ENCODE measurements at regions not wholly inside any gene's neighbourhood (a gene's known extent, or its start where the extent isn't known, plus 50 kb on each side); places are given as distances from the start of the nearest gene placed in this dataset.

GRCh38 chr2:199025146-199025545 is 432.6 kb downstream of the SATB2 start:
- DNase-seq (ENCODE audit: low read depth): no peak

- no peak for DNase-seq (ENCODE audit: low read depth)
Measured at GRCh38 chr2:199024224-199024623, 433.5 kb downstream of the SATB2 start.

DNA sequence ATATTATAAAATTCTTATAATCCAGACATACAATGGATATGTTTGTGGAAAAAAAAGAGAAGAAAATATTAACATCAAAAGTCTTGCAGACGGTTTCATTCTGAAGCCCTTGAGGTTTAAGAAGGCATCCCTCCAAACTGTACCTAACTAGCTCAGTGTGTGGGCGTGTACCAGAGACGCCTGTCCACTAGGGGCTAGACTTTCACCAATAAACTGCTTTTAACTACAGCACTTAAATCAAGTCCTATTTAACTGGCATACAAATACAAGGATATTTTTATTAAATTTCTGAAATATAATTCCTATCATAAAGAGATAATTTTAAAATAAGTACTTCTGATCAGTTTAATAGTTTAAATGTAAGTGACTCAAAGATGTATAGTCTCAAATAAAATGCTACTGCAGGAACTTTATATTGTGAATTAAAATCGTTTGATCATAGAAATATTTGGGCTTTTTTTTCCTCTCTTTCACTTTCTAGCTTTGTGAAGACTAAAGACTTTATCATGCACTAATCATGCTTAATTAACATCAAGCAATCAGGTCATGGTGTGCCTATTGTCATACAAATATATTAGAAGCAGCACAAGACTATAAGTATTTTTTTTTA is 437.7 kb downstream of the SATB2 start:
- peak; percentile 23 for DNase-seq (ENCODE audit: low read depth)

- DNase-seq (ENCODE audit: low read depth): peak; percentile 11
Measured at GRCh38 chr2:199018826-199019225, 438.9 kb downstream of the SATB2 start.

GRCh38 chr2:199015072-199015471 is 442.7 kb downstream of the SATB2 start:
- no peak for DNase-seq (ENCODE audit: low read depth)

GRCh38 chr2:199014226-199014625 is 443.5 kb downstream of the SATB2 start:
- no peak for DNase-seq (ENCODE audit: low read depth)

DNA sequence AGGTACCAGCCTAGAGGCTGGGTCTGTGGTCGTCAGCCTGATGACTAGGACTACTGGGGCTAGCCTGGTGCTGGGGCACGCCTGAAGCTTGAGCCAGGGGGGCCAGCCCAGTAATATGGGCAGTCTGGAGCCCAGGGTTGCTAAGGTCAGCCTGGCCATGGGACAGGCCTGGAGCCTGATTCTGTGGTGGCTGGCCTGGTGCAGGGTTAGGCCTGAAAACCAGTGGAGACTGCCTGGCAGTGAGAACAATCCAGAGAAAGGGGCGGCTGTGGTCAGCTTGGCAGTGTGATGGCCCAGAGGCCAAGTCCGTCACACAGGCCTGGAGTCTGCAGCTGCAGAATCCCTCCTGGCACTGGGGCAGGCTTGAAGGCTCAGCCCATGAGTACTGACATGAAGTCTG is 445.8 kb downstream of the SATB2 start:
- no peak for DNase-seq (ENCODE audit: low read depth)

DNA sequence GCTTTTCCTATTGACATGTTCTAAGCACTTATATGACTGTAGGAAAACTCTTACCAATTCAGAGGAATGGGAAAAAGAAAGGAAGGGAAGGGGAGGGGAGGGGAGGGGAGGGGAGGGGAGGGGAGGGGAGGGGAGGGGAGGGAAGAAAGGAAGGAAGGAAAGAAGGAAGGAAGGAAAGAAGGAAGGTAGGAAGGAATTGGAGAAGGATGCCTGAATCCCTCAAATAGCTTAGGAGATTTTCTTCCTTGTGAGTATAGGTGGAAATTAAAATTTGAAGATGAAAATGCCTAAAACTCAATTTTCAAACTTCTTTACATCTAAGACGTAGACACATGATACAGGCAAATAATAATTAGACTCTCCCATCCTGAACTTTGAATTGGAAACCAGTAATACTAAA is 463.1 kb downstream of the SATB2 start:
- DNase-seq (ENCODE audit: low read depth): no peak

- peak; percentile 9 for DNase-seq (ENCODE audit: low read depth)
Measured at GRCh38 chr2:198991431-198991830, 466.3 kb downstream of the SATB2 start.

GRCh38 chr2:198975779-198976178 is 482.0 kb downstream of the SATB2 start:
- DNase-seq (ENCODE audit: low read depth): no peak

DNA sequence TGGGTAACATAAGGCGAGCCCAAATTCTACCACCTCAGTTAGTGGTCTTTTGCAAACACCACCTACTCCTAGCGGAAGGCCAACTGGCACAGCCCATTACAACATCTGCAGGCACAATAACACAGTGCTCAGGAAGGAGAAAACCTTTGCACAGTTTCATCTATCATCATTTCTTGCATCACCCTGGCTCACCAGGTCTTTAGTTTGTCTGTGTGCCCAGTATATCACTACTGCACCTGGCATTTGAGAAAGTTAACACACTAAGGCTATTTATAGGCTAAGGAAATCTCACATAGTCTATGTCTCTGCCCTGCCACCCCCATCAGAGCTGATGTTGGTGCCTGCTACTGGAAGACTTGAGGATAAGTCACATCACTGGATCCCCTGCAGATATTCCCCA is 484.0 kb downstream of the SATB2 start:
- DNase-seq (ENCODE audit: low read depth): no peak

- no peak for DNase-seq (ENCODE audit: low read depth)
Measured at GRCh38 chr2:198973181-198973580, 484.6 kb downstream of the SATB2 start.

DNA sequence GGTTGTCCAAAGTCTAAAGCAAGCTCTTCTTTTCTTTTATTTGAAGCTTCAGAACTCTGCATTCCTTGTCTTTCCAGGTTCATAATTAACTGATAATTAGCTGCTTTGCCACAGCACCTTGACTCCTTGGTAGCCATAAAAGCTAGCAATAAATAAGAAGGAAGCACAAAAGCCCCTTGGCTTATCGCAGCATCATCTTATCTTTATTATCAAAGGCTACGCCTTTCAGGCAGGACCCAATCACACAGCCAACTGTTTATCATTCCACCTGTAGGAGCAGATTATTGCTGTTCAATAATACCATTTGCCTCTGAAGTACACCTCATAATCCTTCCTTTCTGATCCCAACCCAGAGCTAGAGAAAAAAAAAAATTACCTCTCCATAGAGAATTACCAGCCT is 489.2 kb downstream of the SATB2 start:
- DNase-seq (ENCODE audit: low read depth): no peak

GRCh38 chr2:198966269-198966668 is 491.5 kb downstream of the SATB2 start:
- DNase-seq (ENCODE audit: low read depth): no peak

GRCh38 chr2:198961547-198961946 is 496.2 kb downstream of the SATB2 start:
- no peak for DNase-seq (ENCODE audit: low read depth)

- no peak for DNase-seq (ENCODE audit: low read depth)
Measured at GRCh38 chr2:198957181-198957580, 500.6 kb downstream of the SATB2 start.

DNA sequence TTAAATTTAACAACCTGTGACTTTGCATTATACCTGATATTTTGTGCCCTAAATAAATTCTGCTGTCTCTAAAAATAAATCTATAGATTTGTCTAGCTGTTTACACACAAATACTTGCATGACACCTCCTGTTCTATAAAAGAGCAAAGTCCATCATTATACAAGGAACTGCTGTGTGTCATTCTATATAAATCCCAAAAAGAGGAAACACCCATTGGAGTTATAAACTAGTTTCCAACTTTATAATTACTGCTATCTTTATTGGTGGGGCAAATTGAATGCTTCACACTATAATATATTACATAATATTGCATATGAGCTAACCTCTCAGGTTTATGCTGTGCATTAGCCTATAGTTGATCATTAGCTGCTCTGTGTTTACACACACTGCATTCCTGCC is 504.4 kb downstream of the SATB2 start:
- DNase-seq (ENCODE audit: low read depth): no peak

- DNase-seq (ENCODE audit: low read depth): no peak
Measured at GRCh38 chr2:198950803-198951202, 506.9 kb downstream of the SATB2 start.

DNA sequence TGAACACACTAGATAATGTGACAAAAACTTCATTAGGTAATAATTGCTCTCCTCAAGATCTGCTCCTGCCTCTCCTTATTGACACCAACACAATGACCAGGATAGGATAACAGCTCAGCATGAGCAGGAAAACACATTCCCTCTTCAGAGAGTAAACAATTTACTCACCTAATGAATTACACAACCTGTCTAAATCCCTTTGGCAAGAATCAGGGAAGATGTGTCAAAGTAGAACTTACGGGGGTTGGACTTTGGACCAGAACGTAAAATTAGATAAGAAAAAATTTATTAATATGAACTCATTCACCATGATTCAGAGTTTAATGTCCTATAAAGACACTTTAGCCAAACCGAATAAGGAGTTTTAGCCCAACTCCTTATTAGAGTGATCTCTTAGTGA is 512.2 kb downstream of the SATB2 start:
- no peak for DNase-seq (ENCODE audit: low read depth)

- no peak for DNase-seq (ENCODE audit: low read depth)
Measured at GRCh38 chr2:198930170-198930569, 527.6 kb downstream of the SATB2 start.

DNA sequence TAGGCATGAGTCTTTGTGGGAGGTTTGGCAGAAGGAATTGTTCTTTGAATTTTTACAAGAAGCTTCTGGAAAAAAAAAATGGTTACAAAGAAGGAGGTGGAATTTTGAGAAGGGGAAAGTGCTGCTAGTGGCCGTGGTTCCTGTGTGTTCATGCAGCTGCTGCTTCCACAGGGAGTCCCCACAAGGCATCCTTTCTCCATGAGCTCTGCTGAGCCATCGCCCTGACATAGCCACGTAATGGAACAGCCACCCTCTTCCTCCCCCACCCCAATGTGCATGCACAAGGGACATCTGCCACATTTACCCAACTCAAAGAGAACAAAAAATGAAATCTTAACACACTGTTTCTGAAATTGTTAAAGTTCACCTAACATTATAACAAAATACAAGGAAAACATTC is 529.7 kb downstream of the SATB2 start:
- no peak for DNase-seq (ENCODE audit: low read depth)

DNA sequence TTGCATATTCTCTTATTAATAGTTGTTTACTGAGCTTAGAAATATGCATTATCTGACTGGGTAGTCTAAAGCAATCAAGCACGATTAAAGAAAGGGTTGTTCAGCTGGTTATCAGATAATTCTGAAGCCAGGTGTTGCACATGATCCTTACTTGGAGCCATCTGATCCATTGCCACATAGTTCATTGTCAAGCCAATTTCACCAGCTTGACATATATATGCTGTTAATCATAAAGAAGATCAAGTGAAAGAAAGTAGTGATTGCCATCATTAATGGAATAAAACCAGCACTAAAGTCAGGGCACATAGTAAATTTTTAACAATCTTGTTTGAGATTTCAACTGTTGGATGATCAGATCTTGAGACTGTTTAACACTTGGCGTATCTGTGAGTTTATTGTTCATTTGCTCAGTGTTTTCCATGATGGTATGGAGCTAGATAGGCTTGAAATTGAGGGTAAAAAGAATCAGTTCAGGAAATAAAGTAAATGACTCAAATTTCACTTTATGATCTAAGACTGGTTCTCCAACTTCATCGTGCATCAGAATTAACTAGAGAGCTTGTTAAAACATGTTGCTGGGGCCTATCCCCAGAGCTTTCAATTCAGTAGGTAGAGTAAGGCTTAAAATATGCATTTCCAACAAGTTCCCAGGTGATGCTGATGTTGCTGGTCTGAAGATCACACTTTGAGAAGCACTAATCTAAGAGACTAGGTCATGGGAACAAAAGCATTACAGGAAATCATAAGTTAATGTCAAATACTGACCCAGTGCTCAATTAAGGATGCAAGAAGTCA is 539.6 kb downstream of the SATB2 start:
- DNase-seq (ENCODE audit: low read depth): no peak

- DNase-seq (ENCODE audit: low read depth): no peak
Measured at GRCh38 chr2:198917275-198917674, 540.5 kb downstream of the SATB2 start.

- DNase-seq (ENCODE audit: low read depth): no peak
Measured at GRCh38 chr2:198916548-198917080, 541.1 kb downstream of the SATB2 start.

Data from HS-5 (cell line).